GM12892 (cell line): ENCODE measurements at regions not wholly inside any gene's neighbourhood (a gene's known extent, or its start where the extent isn't known, plus 50 kb on each side); places are given as distances from the start of the nearest gene placed in this dataset.
"Not testable (repeated sequence)": the region's sequence is repeated elsewhere in the genome, so short reads cannot be mapped to it uniquely, and the experiment has no call there.

Source experiments
- DNase-seq: peaks from one replicate; pipeline ENCODE4 v3.0.0; 2011; ENCODE audit not compliant: insufficient read length
- FAIRE-seq: peaks from 2 replicates; lab custom pipeline; 2011; peaks lifted over from hg19 to GRCh38; lab: Jason Lieb, UNC
- POLR2A ChIP-seq: IDR thresholded peaks from 2 replicates; pipeline ENCODE4 v1.6.1; 2011; ENCODE audit warnings: low read depth, low read length, control low read depth
- POLR2AphosphoS5 ChIP-seq: IDR thresholded peaks from 2 replicates; pipeline ENCODE4 v1.6.1; 2011; ENCODE audit warnings: low read depth, low read length, control low read depth
- TAF1 ChIP-seq: IDR thresholded peaks from 2 replicates; pipeline ENCODE4 v1.6.1; 2011; ENCODE audit warnings: low read depth, mild to moderate bottlenecking, control low read depth, low read length, borderline replicate concordance

DNA sequence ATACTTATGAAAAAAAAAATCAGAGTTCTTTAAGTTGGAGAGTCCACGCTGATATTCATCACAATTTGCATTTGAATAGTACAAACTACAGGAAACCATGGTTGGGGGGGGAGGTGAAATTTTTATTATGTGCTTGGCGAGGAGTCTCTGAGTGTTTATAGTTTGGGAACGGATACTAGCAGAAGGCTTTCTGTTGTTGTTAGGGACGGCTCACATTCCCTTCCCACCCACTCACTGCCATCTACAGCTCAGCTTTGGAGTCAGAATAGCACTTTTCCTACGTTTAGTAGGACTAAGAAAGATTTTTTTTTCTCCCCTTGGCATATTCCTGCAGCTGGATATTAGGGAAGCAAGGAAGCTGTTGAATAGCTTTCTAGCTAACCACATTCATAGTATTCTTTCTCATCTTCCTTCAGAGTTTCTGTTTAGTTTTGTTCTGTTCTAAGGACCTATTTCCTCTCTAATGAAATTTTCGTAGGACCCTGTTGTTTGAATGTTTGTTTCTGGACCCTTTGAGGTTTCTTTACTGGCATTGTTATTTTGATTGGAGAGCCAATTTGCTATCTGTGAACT, 235.1 kb upstream of the ZNF217 start:
- no peak for FAIRE-seq
- no peak for DNase-seq
- TF ChIP-seq POLR2A = no peak
- no peak for TF ChIP-seq TAF1
- no peak for TF ChIP-seq POLR2AphosphoS5

DNA sequence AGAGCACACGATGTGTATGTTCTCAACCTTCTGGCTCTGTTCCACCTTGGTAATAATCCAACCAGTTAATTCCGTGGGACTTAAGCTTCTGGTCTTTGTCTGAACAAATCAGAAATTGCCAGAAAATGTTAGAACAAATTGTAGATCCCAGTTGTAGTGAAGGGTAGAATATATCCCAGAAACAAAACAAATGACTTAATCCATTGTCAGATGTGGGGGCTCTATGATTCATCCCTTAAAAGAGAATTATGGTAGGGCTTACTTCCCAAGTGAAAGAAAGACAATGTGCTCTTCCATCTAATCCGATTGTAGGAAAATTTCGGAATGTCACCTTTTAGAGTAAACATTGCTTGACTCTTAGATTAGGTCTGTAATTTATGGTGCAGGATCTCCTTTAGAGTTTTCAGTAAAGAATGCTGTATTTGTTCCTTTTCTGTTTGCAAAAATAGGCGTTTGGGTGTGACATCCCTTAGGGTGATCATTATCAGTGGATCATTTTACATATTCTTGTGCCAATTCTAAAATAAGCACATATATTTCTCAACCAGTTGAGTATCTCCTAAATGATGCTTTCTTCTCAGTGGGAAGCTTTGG, 234.5 kb upstream of the ZNF217 start:
- TF ChIP-seq POLR2AphosphoS5 = no peak
- TF ChIP-seq POLR2A = no peak
- FAIRE-seq (no peak), DNase-seq (no peak)

DNA sequence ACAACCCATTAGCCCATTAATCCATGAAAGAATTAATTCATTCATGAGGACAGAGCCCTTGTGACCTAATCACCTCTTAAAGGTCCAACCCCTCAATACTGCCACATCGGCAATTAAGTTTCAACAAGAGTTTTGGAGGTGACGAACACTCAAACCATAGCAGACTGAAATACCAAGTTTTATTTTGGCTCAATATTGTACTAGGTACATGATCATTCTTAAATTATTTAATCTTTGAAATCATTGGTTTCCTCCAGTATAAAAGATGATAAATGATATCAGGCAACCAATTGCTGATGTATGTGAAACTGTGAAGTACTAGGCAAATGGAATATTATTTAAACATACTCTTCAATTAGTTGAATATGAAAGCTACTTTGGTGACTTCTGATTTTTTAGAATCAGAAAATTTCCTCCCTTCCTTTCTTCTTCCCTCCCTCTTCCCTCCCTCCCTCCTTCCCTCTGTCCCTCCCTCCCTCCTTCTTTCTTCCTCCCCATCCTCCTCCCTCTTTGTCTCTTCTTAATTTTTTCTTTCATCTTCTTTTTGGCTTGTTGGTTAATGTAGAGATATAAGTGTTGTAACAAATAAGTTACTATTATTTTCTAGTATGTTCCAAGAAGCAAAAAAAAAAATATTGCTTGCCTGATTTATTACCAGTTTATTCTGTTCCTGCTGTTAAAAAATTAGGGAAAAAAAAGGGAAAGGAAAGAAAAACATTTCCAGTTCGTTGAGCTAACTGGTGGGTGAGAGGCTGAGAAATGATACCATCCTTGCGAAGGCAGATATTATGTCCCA, 233.9 kb upstream of the ZNF217 start:
- FAIRE-seq (no peak), DNase-seq (no peak)
- TF ChIP-seq TAF1 (no peak), POLR2A (no peak), POLR2AphosphoS5 (no peak)

DNA sequence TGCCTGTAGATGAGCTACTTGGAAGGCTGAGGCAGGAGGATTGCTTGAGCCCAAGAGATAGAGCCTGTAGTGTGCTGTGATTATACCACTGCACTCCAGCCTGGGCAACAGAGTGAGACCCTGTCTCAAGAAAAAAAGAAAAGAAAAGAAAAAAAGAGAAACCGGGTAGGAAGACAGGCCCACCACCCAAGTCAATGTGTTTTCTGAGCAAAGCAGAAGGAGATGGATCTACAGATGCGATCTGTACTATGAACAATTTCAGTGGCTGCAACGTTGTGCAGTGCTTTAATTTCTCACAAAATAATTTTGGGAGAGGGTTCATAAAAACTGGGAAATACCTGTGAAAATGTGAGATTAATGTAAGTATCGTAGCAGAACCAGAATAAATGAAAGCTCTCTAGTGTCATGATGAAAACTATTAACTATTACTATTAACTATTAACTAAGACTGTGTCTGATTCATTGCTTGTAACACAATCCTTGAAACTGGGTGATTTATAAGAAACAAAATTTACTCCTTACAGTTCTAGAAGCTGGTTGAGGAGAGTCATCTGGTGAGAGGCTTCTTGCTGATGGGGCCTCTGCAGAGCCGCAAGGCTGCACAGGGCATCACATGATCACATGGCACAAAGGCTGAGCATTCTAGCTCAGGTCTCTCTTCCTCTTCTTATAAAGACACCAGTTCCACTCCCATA, 233.1 kb upstream of the ZNF217 start:
- FAIRE-seq = no peak
- TF ChIP-seq POLR2AphosphoS5 (no peak), POLR2A (no peak), TAF1 (no peak)
- no peak for DNase-seq

DNA sequence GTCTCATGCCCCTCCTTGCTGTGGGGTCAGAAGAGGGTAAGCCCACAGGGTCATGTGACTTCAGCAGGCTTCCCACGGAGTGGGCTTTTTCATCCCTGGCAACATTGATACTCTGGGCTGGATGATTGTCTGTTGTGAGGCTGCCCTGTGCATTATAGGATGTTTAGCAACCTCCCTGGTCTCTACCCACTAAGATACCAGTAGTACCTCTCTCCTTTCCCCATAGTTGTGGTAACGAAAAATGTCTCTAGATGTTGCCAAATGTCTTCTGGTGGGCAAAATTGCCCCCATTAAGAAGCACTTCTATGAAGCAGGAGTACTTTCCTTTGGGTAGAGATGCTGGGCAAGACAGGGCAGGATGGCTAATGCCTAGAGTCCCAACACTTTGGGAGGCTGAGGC, 232.5 kb upstream of the ZNF217 start:
- DNase-seq = no peak
- FAIRE-seq = no peak
- TF ChIP-seq TAF1 (no peak), POLR2AphosphoS5 (no peak), POLR2A (no peak)

DNA sequence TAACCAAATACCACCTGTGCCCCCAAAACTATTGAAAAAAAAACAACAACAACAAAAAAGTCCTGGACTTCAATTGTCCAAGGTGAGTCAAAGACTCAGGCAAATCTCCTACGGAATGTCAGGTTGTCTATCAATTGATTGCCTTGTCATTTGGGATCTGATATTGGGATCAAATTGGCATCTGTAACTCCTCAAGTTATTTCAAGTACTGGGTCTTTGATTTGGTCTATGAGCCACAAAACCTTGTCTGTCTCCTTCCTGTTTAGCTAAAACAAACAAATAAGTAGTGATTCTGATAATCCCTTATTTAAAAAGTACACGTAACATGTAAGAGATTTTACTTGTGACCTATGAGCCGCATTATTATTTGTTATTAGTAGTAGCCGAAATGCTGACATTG, 231.6 kb upstream of the ZNF217 start:
- DNase-seq (no peak), FAIRE-seq (no peak)
- TF ChIP-seq POLR2AphosphoS5 (no peak), POLR2A (no peak), TAF1 (no peak)

DNA sequence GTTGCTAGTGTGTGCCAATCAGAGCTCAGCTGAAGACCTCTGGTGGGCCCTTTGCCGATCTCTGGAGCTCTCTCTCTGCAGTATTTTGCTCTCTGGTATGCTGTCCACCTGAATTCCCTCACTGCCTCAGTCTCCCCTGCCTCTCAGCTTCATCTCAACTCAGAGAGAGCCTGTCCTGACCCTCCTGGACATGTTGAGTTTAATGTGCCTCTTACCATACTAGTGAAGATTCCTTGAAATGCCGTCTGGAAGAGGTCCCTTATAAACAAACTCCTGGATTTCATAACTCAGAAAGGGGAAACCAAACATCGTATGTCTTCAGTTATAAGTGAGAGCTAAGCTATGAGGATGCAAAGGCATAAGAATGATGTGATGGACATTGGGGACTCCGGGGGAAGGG, 231.1 kb upstream of the ZNF217 start:
- DNase-seq (no peak), FAIRE-seq (no peak)
- TF ChIP-seq TAF1 (no peak), POLR2A (no peak), POLR2AphosphoS5 (no peak)

DNA sequence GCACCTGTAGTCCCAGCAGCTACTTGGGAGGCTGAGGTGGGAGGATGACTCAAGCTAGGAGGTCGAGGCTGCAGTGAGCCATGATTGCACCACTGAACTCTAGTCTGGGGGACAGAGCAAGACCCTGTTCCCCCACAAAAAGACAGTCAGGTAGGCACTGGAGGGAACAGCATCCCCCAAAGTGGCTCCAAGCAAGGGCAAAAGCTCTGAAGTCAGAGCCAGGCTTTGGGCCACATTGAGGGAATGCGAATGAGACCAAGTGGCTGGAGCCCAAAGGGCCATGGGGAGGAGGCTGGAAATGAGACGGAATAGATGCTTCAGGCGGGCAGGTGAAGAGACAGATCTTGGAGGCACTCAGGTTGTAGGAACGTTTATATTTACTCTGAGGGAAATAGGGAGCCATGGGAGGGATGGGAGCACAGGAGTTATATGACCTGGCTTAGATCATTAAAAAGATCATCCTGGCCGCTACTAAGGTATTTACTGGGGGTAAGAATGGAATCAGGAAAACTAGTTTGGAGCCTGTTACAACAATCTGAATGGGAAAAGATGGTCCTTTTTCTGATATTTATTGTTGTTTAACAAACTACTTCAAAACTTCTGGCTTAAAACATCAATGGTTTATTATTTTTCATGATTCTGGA, 229.6 kb upstream of the ZNF217 start:
- no peak for DNase-seq
- no peak for TF ChIP-seq POLR2AphosphoS5
- TF ChIP-seq POLR2A = no peak
- no peak for TF ChIP-seq TAF1
- no peak for FAIRE-seq

DNA sequence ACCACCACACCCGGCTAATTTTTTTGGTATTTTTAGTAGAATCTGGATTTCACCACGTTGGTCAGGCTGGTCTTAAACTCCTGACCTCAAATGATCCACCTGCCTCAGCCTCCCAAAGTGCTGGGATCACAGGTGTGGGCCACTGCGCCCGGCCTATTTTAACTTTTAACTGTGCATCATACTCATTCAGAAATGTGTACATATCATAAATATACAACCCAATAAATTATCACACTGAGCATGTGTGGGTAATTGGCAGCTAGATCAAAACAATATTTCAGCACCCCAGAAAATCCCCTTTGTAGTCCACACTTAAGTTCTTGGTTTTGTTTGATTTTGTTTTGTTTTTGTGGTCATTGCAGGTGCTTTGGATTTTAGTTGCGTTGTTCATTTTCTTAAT, 228.9 kb upstream of the ZNF217 start:
- DNase-seq (no peak), FAIRE-seq (no peak)
- TF ChIP-seq POLR2AphosphoS5 (no peak), TAF1 (no peak), POLR2A (no peak)

DNA sequence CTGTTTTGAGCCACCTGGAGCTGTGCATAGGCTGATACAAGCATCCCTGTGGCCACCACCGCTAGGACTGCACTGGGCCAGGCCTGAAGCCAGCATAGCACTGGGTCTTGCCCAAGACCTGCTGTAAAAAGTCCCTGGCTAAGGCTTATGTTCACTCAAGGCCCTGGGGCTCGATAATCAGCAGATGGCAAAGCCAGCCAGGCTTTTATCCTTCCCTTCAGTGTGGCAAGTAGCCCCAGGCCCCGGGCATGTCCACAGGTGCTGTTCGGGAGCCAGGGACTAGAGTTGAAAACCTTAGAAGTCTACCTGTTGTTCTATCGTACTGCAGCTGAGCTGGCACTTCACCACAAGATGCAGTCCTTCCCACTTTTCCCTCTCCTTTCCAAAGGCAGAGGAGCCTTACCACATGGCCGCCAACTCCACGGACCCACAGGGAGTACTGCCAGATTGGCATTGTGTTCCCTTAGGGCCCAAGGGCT, 226.4 kb upstream of the ZNF217 start:
- TF ChIP-seq POLR2A = no peak
- TF ChIP-seq TAF1 = no peak
- TF ChIP-seq POLR2AphosphoS5 = no peak
- FAIRE-seq = no peak
- DNase-seq = no peak

DNA sequence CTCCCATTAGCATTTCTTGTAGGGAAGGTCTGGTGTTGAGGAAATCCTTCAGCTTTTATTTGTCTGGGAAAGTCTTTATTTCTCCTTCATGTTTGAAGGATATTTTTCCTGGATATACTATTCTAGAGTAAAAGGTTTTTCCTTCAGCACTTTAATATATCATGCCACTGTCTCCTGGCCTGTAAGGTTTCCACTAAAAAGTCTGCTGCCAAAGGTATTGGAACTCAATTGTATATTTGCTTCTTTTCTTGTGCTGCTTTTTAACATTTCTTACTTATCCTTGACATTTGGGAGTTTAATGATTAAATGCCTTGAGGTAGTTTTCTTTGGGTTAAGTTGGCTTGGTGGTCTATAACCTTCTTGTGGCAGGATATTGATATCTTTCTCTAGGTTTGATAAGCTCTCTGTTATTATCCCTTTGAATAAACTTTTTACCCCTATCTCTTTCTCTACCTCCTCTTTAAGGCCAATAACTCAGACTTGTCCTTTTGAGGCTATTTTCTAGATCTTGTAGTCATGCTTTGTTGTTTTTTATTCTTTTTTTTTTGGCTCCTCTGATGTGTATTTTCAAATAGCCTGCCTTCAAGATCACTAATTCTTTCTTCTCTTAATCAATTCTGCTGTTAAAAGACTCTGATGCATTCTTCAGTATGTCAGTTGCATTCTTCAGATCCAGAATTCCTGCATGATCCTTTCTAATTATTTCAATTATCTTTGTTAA, 225.0 kb upstream of the ZNF217 start:
- TF ChIP-seq TAF1 (no peak), POLR2AphosphoS5 (no peak), POLR2A (no peak)
- DNase-seq (no peak), FAIRE-seq (no peak)

DNA sequence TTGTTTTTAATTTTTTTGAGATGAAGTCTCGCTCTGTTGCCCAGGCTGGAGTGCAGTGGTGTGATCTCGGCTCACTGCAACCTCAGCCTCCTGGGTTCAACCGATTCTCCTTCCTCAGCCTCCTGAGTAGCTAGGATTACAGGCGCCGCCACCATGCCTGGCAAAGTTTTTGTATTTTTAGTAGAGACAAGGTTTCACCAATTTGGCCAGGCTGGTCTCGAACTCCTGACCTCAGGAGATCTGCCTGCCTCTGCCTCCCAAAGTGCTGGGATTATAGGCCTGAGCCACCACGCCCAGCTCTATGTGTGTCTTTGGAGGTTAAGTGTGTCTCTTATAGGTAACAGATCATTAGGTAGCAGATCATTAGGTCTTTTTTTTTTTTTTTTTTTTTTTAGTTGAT, 223.9 kb upstream of the ZNF217 start:
- not testable (repeated sequence) for FAIRE-seq, DNase-seq
